Neuronal stem cell (in vitro differentiated cells): ENCODE measurements at regions not wholly inside any gene's neighbourhood (a gene's known extent, or its start where the extent isn't known, plus 50 kb on each side); places are given as distances from the start of the nearest gene placed in this dataset.
A peak's percentile ranks its signal among the peaks of the same experiment; 100 is the strongest.

Experiments used
- DNase-seq: peaks from one replicate; pipeline ENCODE4 v3.0.0-alpha.2; 2013; ENCODE audit warnings: low spot score
- H2AFZ ChIP-seq: one replicate; pipeline ENCODE4 v1.6.1; 2013; ENCODE audit warnings: mild to moderate bottlenecking, low read length, inconsistent platforms
- H2AK5ac ChIP-seq: 2 replicates; pipeline ENCODE4 v1.6.1; 2013; ENCODE audit warnings: low read depth, mild to moderate bottlenecking, inconsistent platforms, low read length, moderate library complexity, mixed read lengths
- H2BK120ac ChIP-seq: 2 replicates; pipeline ENCODE4 v1.6.1; 2013; ENCODE audit warnings: low read depth, mild to moderate bottlenecking, inconsistent platforms, low read length, moderate library complexity, mixed read lengths
- H2BK12ac ChIP-seq: one replicate; pipeline ENCODE4 v1.6.1; 2013; ENCODE audit warnings: low read length, inconsistent platforms
- H2BK15ac ChIP-seq: 2 replicates; pipeline ENCODE4 v1.6.1; 2013; ENCODE audit warnings: mild to moderate bottlenecking, low read length, inconsistent platforms, mixed read lengths
- H2BK5ac ChIP-seq: one replicate; pipeline ENCODE4 v1.6.1; 2013; ENCODE audit warnings: inconsistent platforms, mild to moderate bottlenecking, low read length, moderate library complexity
- H3K14ac ChIP-seq: one replicate; pipeline ENCODE4 v1.6.1; 2013; ENCODE audit warnings: low read length, inconsistent platforms
- H3K18ac ChIP-seq: 2 replicates; pipeline ENCODE4 v1.6.1; 2013; ENCODE audit warnings: low read length, inconsistent platforms
- H3K23ac ChIP-seq: 2 replicates; pipeline ENCODE4 v1.6.1; 2013; ENCODE audit warnings: low read depth, mild to moderate bottlenecking, mixed read lengths, low read length, inconsistent platforms; ENCODE audit not compliant: poor library complexity
- H3K27ac ChIP-seq: replicated peaks from 3 replicates; pipeline ENCODE4 v1.5.1; 2013; ENCODE audit warnings: low read length, inconsistent platforms
- H3K27me3 ChIP-seq, 3 experiments: 2 replicates each; pipeline ENCODE4 v1.6.1; 2013; ENCODE audit warnings: low read length in 3 of 3, mild to moderate bottlenecking in 2 of 3, inconsistent platforms in 1 of 3, low read depth in 1 of 3, mixed read lengths in 1 of 3, moderate library complexity in 1 of 3; ENCODE audit not compliant: control insufficient read depth in 3 of 3, insufficient read depth in 3 of 3
- H3K36me3 ChIP-seq, 2 donors: replicated peaks in 1 of 2; 2 replicates each; pipeline ENCODE4 v1.6.1; 2013; ENCODE audit warnings: low read length in 2 of 2; ENCODE audit not compliant: control insufficient read depth in 2 of 2, insufficient read depth in 2 of 2
- H3K4ac ChIP-seq: 2 replicates; pipeline ENCODE4 v1.6.1; 2013; ENCODE audit warnings: inconsistent platforms, mild to moderate bottlenecking, low read length, moderate library complexity
- H3K4me1 ChIP-seq, 2 donors: 1 replicate in 1 of 2; 2 replicates in 1 of 2; pipeline ENCODE4 v1.6.1; 2013; ENCODE audit warnings: low read length in 2 of 2, low read depth in 1 of 2; ENCODE audit not compliant: control insufficient read depth in 2 of 2, insufficient read depth in 1 of 2
- H3K4me2 ChIP-seq: one replicate; pipeline ENCODE4 v1.6.1; 2013; ENCODE audit warnings: mild to moderate bottlenecking, low read length, inconsistent platforms; ENCODE audit not compliant: insufficient read depth, poor library complexity, severe bottlenecking
- H3K4me3 ChIP-seq, 2 donors: 2 replicates each; pipeline ENCODE4 v1.5.1; 2013; ENCODE audit warnings: low read length in 2 of 2, mild to moderate bottlenecking in 2 of 2, inconsistent platforms in 1 of 2, moderate library complexity in 1 of 2
- H3K79me1 ChIP-seq: one replicate; pipeline ENCODE4 v1.6.1; 2013; ENCODE audit warnings: low read depth, mild to moderate bottlenecking, inconsistent platforms, low read length, moderate library complexity
- H3K9ac ChIP-seq: one replicate; pipeline ENCODE4 v1.6.1; 2013; ENCODE audit warnings: mild to moderate bottlenecking, low read depth, low read length, inconsistent platforms; ENCODE audit not compliant: poor library complexity
- H3K9me3 ChIP-seq, 2 donors: replicated peaks in 1 of 2; 2 replicates each; pipeline versions ENCODE3 to v1.6.1; 2013; ENCODE audit warnings: low read length in 2 of 2, mild to moderate bottlenecking in 2 of 2, inconsistent platforms in 1 of 2, low read depth in 1 of 2, mixed read lengths in 1 of 2, moderate library complexity in 1 of 2; ENCODE audit not compliant: control insufficient read depth in 2 of 2, insufficient read depth in 1 of 2
- H4K8ac ChIP-seq: one replicate; pipeline ENCODE4 v1.6.1; 2013; ENCODE audit warnings: low read depth, mild to moderate bottlenecking, inconsistent platforms, low read length, moderate library complexity
- H4K91ac ChIP-seq: one replicate; pipeline ENCODE4 v1.6.1; 2013; ENCODE audit warnings: low read length, low read depth, mild to moderate bottlenecking, inconsistent platforms; ENCODE audit not compliant: poor library complexity
- WGBS, 2 donors: extraction: QIAGEN DNeasy Blood & Tissue Kit; methylation state at CpG; one replicate each; pipeline ENCODE4 v1.1.7; 2013; ENCODE audit warnings: missing lambda C conversion rate in 2 of 2, mixed read lengths in 1 of 2; ENCODE audit not compliant: insufficient read length in 2 of 2, insufficient replicate concordance in 1 of 2; ENCODE audit errors: extremely low coverage in 2 of 2; 5-methylcytosine and 5-hydroxymethylcytosine counted together

- Histone ChIP-seq H3K27ac (no peak overlapping the region), H3K23ac (no peak overlapping the region), H3K4ac (no peak overlapping the region), H3K9ac (no peak overlapping the region), H2BK120ac (no peak overlapping the region), H3K14ac (no peak overlapping the region), H3K27me3 (no peaks in the 10 kb centered on the region), H3K4me2 (no peak overlapping the region), H4K8ac (no peak overlapping the region), H2AK5ac (no peak overlapping the region), H2BK15ac (no peak overlapping the region), H2BK5ac (no peak overlapping the region), H2AFZ (no peak overlapping the region), H3K79me1 (no peaks in the 10 kb centered on the region), H2BK12ac (no peak overlapping the region), H3K4me1 (peaks cover 12 to 24% of the 10 kb centered on the region in 2 donors), H4K91ac (no peak overlapping the region), H3K9me3 (no peaks in the 10 kb centered on the region), H3K36me3 (no peaks in the 10 kb centered on the region), H3K4me3 (no peak overlapping the region), H3K18ac (no peak overlapping the region)
- no peak for DNase-seq
- no CpG with 5 or more reads among the region's 1 CpG for WGBS, 2 donors
Measured at GRCh38 chr7:42689626-42690025, 222.2 kb downstream of the C7orf25 start.

GRCh38 chr7:42688056-42688371, 223.9 kb downstream of the C7orf25 start:
- H3K79me1 ChIP-seq: no peaks in the 10 kb centered on the region
- H3K14ac ChIP-seq: no peak overlapping the region
- H2BK12ac ChIP-seq: no peak overlapping the region
- H3K27ac ChIP-seq: no peak overlapping the region
- no CpG with 5 or more reads among the region's 2 CpGs for WGBS, 2 donors
- H2AFZ ChIP-seq: no peak overlapping the region
- H3K9me3 ChIP-seq: no peaks in the 10 kb centered on the region
- no peak overlapping the region for H4K8ac ChIP-seq
- H2AK5ac ChIP-seq: no peak overlapping the region
- H3K18ac ChIP-seq: no peak overlapping the region
- no peak overlapping the region for H3K4ac ChIP-seq
- no peak overlapping the region for H2BK5ac ChIP-seq
- no peak overlapping the region for H4K91ac ChIP-seq
- H3K4me2 ChIP-seq: no peak overlapping the region
- H3K23ac ChIP-seq: no peak overlapping the region
- H3K9ac ChIP-seq: no peak overlapping the region
- DNase-seq: no peak
- no peaks in the 10 kb centered on the region for H3K36me3 ChIP-seq
- no peak overlapping the region for H3K4me3 ChIP-seq
- H2BK120ac ChIP-seq: no peak overlapping the region
- no peaks in the 10 kb centered on the region for H3K27me3 ChIP-seq
- no peak overlapping the region for H2BK15ac ChIP-seq
- H3K4me1 ChIP-seq: peaks cover 12 to 24% of the 10 kb centered on the region in 2 donors

GRCh38 chr7:42687211-42688055, 224.4 kb downstream of the C7orf25 start:
- Histone ChIP-seq H3K4me1 (peaks cover 12 to 24% of the 10 kb centered on the region in 2 donors), H3K9me3 (no peaks in the 10 kb centered on the region), H3K4me3 (no peak overlapping the region), H3K36me3 (no peaks in the 10 kb centered on the region), H3K27me3 (no peaks in the 10 kb centered on the region), H4K91ac (no peak overlapping the region), H2BK15ac (no peak overlapping the region), H2BK5ac (no peak overlapping the region), H3K4ac (no peak overlapping the region), H3K79me1 (no peaks in the 10 kb centered on the region), H3K18ac (no peak overlapping the region), H4K8ac (no peak overlapping the region), H2BK12ac (no peak overlapping the region), H3K27ac (no peak overlapping the region), H2AK5ac (no peak overlapping the region), H3K9ac (no peak overlapping the region), H3K4me2 (no peak overlapping the region), H2BK120ac (no peak overlapping the region), H3K23ac (no peak overlapping the region), H3K14ac (no peak overlapping the region), H2AFZ (peak overlapping the region; percentile 78)
- no CpG with 5 or more reads among the region's 9 CpGs for WGBS, 2 donors
- DNase-seq: no peak

- Histone ChIP-seq H3K27me3 (no peaks in the 10 kb centered on the region), H3K4me2 (no peak overlapping the region), H2BK120ac (no peak overlapping the region), H3K14ac (no peak overlapping the region), H2BK15ac (no peak overlapping the region), H3K4me1 (peaks cover 12 to 24% of the 10 kb centered on the region in 2 donors), H4K8ac (no peak overlapping the region), H3K9ac (no peak overlapping the region), H3K23ac (no peak overlapping the region), H2BK12ac (no peak overlapping the region), H2AFZ (peak overlapping the region; percentile 78), H3K4ac (no peak overlapping the region), H3K27ac (no peak overlapping the region), H3K9me3 (peaks cover 0 to 1% of the 10 kb centered on the region in 2 donors), H3K4me3 (no peak overlapping the region), H2AK5ac (no peak overlapping the region), H2BK5ac (no peak overlapping the region), H4K91ac (no peak overlapping the region), H3K36me3 (no peaks in the 10 kb centered on the region), H3K18ac (no peak overlapping the region), H3K79me1 (no peaks in the 10 kb centered on the region)
- peak; percentile 35 for DNase-seq
- WGBS, 2 donors: no CpG with 5 or more reads among the region's 12 CpGs
Measured at GRCh38 chr7:42686594-42687156, 225.2 kb downstream of the C7orf25 start.
